B cell (primary cell): ENCODE measurements at regions not wholly inside any gene's neighbourhood (a gene's known extent, or its start where the extent isn't known, plus 50 kb on each side); places are given as distances from the start of the nearest gene placed in this dataset.

Source experiments
- ATAC-seq: fragments of 200-7000 bp; cut with Tn5 transposase; one replicate; pipeline ENCODE4 v1.10.0; 2021; ENCODE audit warnings: low read depth, mild to moderate bottlenecking, moderate number of reproducible peaks, moderate library complexity
- CTCF ChIA-PET: fragments of 350-600 bp; sonication (Branson Sonifier 250); formaldehyde crosslinking; loops from one replicate; lab custom pipeline; 2021; ENCODE audit warnings: antibody characterized with exemption, inconsistent platforms; lab: Charles Lee
- POLR2A ChIA-PET: fragments of 350-600 bp; sonication (Branson Sonifier 250); formaldehyde crosslinking; loops from one replicate; lab custom pipeline; 2021; ENCODE audit warnings: antibody characterized with exemption; lab: Charles Lee
- DNase-seq: peaks from one replicate; pipeline ENCODE4 v3.0.0; 2013
- H2AFZ ChIP-seq: 2 replicates; pipeline ENCODE4 v1.6.1; 2012; ENCODE audit warnings: mild to moderate bottlenecking, low read depth, low read length; ENCODE audit not compliant: insufficient read depth, poor library complexity, severe bottlenecking
- H3K27ac ChIP-seq, 2 donors: 1 replicate in 1 of 2; 2 replicates in 1 of 2; pipeline ENCODE4 v1.5.1; 2012 to 2013; ENCODE audit warnings: low read length in 2 of 2, mild to moderate bottlenecking in 2 of 2, moderate library complexity in 1 of 2
- H3K27me3 ChIP-seq, 4 experiments: fragments of 200-600 bp in 1 of 4; sonication (generic) in 1 of 4; replicated peaks in 1 of 4; 1 replicate in 2 of 4; 2 replicates in 2 of 4; pipeline versions ENCODE4 v1.6.1 to v1.7.0; 2013 to 2016; ENCODE audit warnings: low read length in 3 of 4, mild to moderate bottlenecking in 2 of 4, mixed read lengths in 1 of 4, moderate library complexity in 1 of 4; ENCODE audit not compliant: insufficient read depth in 4 of 4, control insufficient read depth in 3 of 4; ENCODE audit errors: control extremely low read depth in 1 of 4
- H3K36me3 ChIP-seq, 2 experiments: replicated peaks in 1 of 2; 1 replicate in 1 of 2; 2 replicates in 1 of 2; pipeline versions ENCODE4 v1.6.1 to v1.7.1; 2013; ENCODE audit warnings: low read length in 1 of 2; ENCODE audit not compliant: insufficient read depth in 2 of 2, control insufficient read depth in 1 of 2; ENCODE audit errors: control extremely low read depth in 1 of 2, extremely low read depth in 1 of 2
- H3K4me1 ChIP-seq, 2 donors: fragments of 200-600 bp in 1 of 2; sonication (generic) in 1 of 2; 1 replicate in 1 of 2; 2 replicates in 1 of 2; pipeline versions ENCODE4 v1.5.1 to v1.6.1; 2013 to 2017; ENCODE audit warnings: low read length in 2 of 2; ENCODE audit not compliant: control insufficient read depth in 2 of 2, insufficient read depth in 2 of 2
- H3K4me2 ChIP-seq: replicated peaks from 2 replicates; pipeline ENCODE3; 2012; ENCODE audit warnings: mild to moderate bottlenecking, low read depth, low read length; ENCODE audit not compliant: poor library complexity, severe bottlenecking
- H3K4me3 ChIP-seq, 5 experiments: fragments of 200-600 bp in 1 of 5; sonication (generic) in 1 of 5; 1 replicate in 3 of 5; 2 replicates in 2 of 5; pipeline versions ENCODE4 v1.5.1 to v1.7.0; 2011 to 2016; ENCODE audit warnings: low read length in 4 of 5, mild to moderate bottlenecking in 4 of 5, low read depth in 2 of 5, control low read depth in 1 of 5, moderate library complexity in 1 of 5; ENCODE audit not compliant: insufficient read depth in 1 of 5; ENCODE audit errors: control extremely low read depth in 1 of 5, extremely low read depth in 1 of 5
- H3K79me2 ChIP-seq: fragments of 200-600 bp; sonication (generic); one replicate; pipeline ENCODE4 v1.6.0; 2016; ENCODE audit warnings: low read length; ENCODE audit not compliant: control insufficient read depth, insufficient read depth
- H3K9ac ChIP-seq: fragments of 200-600 bp; sonication (generic); 2 replicates; pipeline ENCODE4 v1.6.1; 2017; ENCODE audit warnings: mild to moderate bottlenecking, low read length, moderate library complexity
- H3K9me3 ChIP-seq, 3 donors: one replicate each; pipeline versions ENCODE4 v1.6.1 to v1.7.1; 2013; ENCODE audit warnings: low read length in 2 of 3; ENCODE audit not compliant: control insufficient read depth in 2 of 3, insufficient read depth in 1 of 3; ENCODE audit errors: control extremely low read depth in 1 of 3
- H4K20me1 ChIP-seq: 2 replicates; pipeline ENCODE4 v1.6.0; 2012; ENCODE audit warnings: mild to moderate bottlenecking, low read length; ENCODE audit not compliant: insufficient read depth, control insufficient read depth, poor library complexity, severe bottlenecking
- H3K27ac Mint-ChIP-seq: one replicate; pipeline ENCODE4 v1.8.0; 2021; ENCODE audit warnings: mixed read lengths
- H3K27me3 Mint-ChIP-seq: one replicate; pipeline ENCODE4 v1.8.0; 2021; ENCODE audit warnings: mixed read lengths
- H3K4me1 Mint-ChIP-seq: one replicate; pipeline ENCODE4 v1.8.0; 2021; ENCODE audit warnings: mixed read lengths
- H3K4me3 Mint-ChIP-seq: one replicate; pipeline ENCODE4 v1.8.0; 2021; ENCODE audit warnings: mixed read lengths
- H3K9me3 Mint-ChIP-seq: one replicate; pipeline ENCODE4 v1.8.0; 2022; ENCODE audit warnings: mixed read lengths; ENCODE audit not compliant: insufficient read depth
- EZH2 ChIP-seq: IDR thresholded peaks from 2 replicates; pipeline ENCODE4 v1.6.1; 2012; ENCODE audit warnings: borderline replicate concordance, low read depth, mild to moderate bottlenecking, moderate library complexity, low read length; ENCODE audit not compliant: insufficient read depth, poor library complexity, severe bottlenecking
- WGBS: methylation state at CpG from one replicate; pipeline ENCODE4 v1.1.5; 2013; ENCODE audit warnings: missing lambda C conversion rate; ENCODE audit not compliant: insufficient coverage; 5-methylcytosine and 5-hydroxymethylcytosine counted together
- intact Hi-C: fragments of 100-400 bp; cut with micrococcal nuclease; formaldehyde crosslinking; loops from one replicate; pipeline ENCODE4 v1.10.0; 2022
- TF ChIP-seq, protein P1 (sequence below): fragments of 200-600 bp; IDR thresholded peaks from one replicate; pipeline ENCODE4 v1.8.0; 2022; ENCODE audit warnings: antibody characterized with exemption, mild to moderate bottlenecking

DNA sequence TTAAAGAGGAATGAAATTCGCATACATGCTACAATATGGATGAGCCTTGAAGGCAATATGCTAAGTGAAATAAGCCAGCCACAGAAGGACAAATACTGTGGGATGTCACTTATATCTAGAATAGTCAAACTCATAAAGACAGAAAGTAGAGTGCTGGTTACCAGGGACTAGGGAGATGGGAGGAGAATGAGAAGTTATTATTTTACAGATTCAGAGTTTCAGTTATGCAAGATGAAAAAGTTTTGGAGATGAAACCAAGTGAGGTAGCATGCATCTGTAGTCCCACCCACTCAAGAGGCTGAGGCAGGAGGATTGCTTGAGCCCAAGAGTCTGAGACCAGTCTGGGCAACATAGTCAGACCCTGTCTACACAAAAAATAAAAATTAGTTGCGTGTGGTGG is 82.5 kb upstream of the ARID1B start:
- Mint-ChIP-seq H3K4me1 (peaks cover 68% of the 10 kb centered on the region), H3K9me3 (no peaks in the 10 kb centered on the region), H3K4me3 (no peak overlapping the region), H3K27ac (no peak overlapping the region), H3K27me3 (no peaks in the 10 kb centered on the region)
- TF ChIP-seq, protein P1, sequence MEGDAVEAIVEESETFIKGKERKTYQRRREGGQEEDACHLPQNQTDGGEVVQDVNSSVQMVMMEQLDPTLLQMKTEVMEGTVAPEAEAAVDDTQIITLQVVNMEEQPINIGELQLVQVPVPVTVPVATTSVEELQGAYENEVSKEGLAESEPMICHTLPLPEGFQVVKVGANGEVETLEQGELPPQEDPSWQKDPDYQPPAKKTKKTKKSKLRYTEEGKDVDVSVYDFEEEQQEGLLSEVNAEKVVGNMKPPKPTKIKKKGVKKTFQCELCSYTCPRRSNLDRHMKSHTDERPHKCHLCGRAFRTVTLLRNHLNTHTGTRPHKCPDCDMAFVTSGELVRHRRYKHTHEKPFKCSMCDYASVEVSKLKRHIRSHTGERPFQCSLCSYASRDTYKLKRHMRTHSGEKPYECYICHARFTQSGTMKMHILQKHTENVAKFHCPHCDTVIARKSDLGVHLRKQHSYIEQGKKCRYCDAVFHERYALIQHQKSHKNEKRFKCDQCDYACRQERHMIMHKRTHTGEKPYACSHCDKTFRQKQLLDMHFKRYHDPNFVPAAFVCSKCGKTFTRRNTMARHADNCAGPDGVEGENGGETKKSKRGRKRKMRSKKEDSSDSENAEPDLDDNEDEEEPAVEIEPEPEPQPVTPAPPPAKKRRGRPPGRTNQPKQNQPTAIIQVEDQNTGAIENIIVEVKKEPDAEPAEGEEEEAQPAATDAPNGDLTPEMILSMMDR, result no peak
- no peak for TF ChIP-seq EZH2
- ATAC-seq (no peak), DNase-seq (no peak)
- Histone ChIP-seq H3K9me3 (no peaks in the 10 kb centered on the region), H3K79me2 (peaks cover 14% of the 10 kb centered on the region), H3K36me3 (no peaks in the 10 kb centered on the region), H2AFZ (no peak overlapping the region), H3K4me1 (peaks cover 69 to 76% of the 10 kb centered on the region in 2 donors), H3K27me3 (no peaks in the 10 kb centered on the region), H3K4me2 (no peak overlapping the region), H3K27ac (no peak overlapping the region), H3K9ac (no peak overlapping the region), H3K4me3 (no peak overlapping the region), H4K20me1 (no peaks in the 10 kb centered on the region)
- no CpG with 5 or more reads among the region's 2 CpGs for WGBS
- ChIA-PET POLR2A (no interaction called here), CTCF (no interaction called here)
- intact Hi-C loops, result no loop called here

GRCh38 chr6:156691018-156691417 is 86.2 kb upstream of the ARID1B start:
- H3K27ac Mint-ChIP-seq, result peak overlapping the region; percentile 78
- H3K36me3 ChIP-seq, result no peaks in the 10 kb centered on the region
- H3K27me3 ChIP-seq, result no peaks in the 10 kb centered on the region
- DNase-seq, result peak; percentile 63
- no peak overlapping the region for H3K9ac ChIP-seq
- peak overlapping the region; percentile 41 for H3K4me3 Mint-ChIP-seq
- ATAC-seq, result peak; percentile 6
- peak overlapping the region; percentile 42 for H3K4me2 ChIP-seq
- 55% methylated on average over 4 of the region's 4 CpGs for WGBS
- ChIA-PET POLR2A (interaction anchor here (0.5 to 1.4 kb wide), 3 partner anchors 77 to 242 kb away, joined by 3 to 7 read pairs (median 4); partner anchors contain the start of gene ARID1B), CTCF (interaction anchor here (1.0 to 3.1 kb wide), 3 partner anchors 9 to 89 kb away, joined by 3 to 12 read pairs (median 5); partner anchors contain the start of gene ARID1B)
- peak overlapping the region; percentile 5 to 12 for H3K27ac ChIP-seq
- peaks cover 64% of the 10 kb centered on the region for H3K4me1 Mint-ChIP-seq
- H3K9me3 Mint-ChIP-seq, result no peaks in the 10 kb centered on the region
- peaks cover 55 to 62% of the 10 kb centered on the region in 2 donors for H3K4me1 ChIP-seq
- H3K4me3 ChIP-seq, result no peak overlapping the region
- TF ChIP-seq EZH2, result no peak
- TF ChIP-seq, protein P1, result no peak
- H3K9me3 ChIP-seq, result no peaks in the 10 kb centered on the region
- intact Hi-C loops, result no loop called here
- peaks cover 22% of the 10 kb centered on the region for H3K79me2 ChIP-seq
- no peaks in the 10 kb centered on the region for H3K27me3 Mint-ChIP-seq
- H4K20me1 ChIP-seq, result no peaks in the 10 kb centered on the region
- peak overlapping the region; percentile 26 for H2AFZ ChIP-seq
